Activated CD8-positive, alpha-beta T cell treated with anti-CD3 and anti-CD28 coated beads for 36 hours (primary cell): ENCODE measurements at regions not wholly inside any gene's neighbourhood (a gene's known extent, or its start where the extent isn't known, plus 50 kb on each side); places are given as distances from the start of the nearest gene placed in this dataset.
"Not testable (repeated sequence)": the region's sequence is repeated elsewhere in the genome, so short reads cannot be mapped to it uniquely, and the experiment has no call there.

ENCODE experiments used
- ATAC-seq: fragments of 200-7000 bp; cut with Tn5 transposase; one replicate; pipeline ENCODE4 v1.10.0; 2021; ENCODE audit warnings: mild to moderate bottlenecking, moderate library complexity
- CTCF ChIA-PET: fragments of 350-600 bp; sonication (Branson Sonifier 250); formaldehyde crosslinking; loops from one replicate; lab custom pipeline; 2021; ENCODE audit warnings: antibody characterized with exemption; lab: Charles Lee
- POLR2A ChIA-PET: fragments of 350-600 bp; sonication (Branson Sonifier 250); formaldehyde crosslinking; loops from one replicate; lab custom pipeline; 2021; ENCODE audit warnings: antibody characterized with exemption; lab: Charles Lee
- DNase-seq: peaks from one replicate; pipeline ENCODE4 v3.0.0-alpha.2; 2020
- H3K27ac Mint-ChIP-seq: one replicate; pipeline ENCODE4 v1.8.0; 2021; ENCODE audit warnings: mild to moderate bottlenecking, mixed read lengths
- H3K27me3 Mint-ChIP-seq: one replicate; pipeline ENCODE4 v1.8.0; 2021; ENCODE audit warnings: mixed read lengths
- H3K36me3 Mint-ChIP-seq: one replicate; pipeline ENCODE4 v1.8.0; 2021; ENCODE audit warnings: low read depth, mixed read lengths
- H3K4me1 Mint-ChIP-seq: one replicate; pipeline ENCODE4 v1.8.0; 2021; ENCODE audit warnings: low read depth, mixed read lengths
- H3K4me3 Mint-ChIP-seq: one replicate; pipeline ENCODE4 v1.8.0; 2021; ENCODE audit warnings: mild to moderate bottlenecking, moderate library complexity, mixed read lengths
- H3K9me3 Mint-ChIP-seq: one replicate; pipeline ENCODE4 v1.8.0; 2021; ENCODE audit warnings: mixed read lengths
- intact Hi-C: fragments of 100-400 bp; cut with micrococcal nuclease; formaldehyde crosslinking; loops from one replicate; pipeline ENCODE4 v1.10.0; 2022
- TF ChIP-seq, protein P1 (sequence below): fragments of 200-600 bp; IDR thresholded peaks from one replicate; pipeline ENCODE4 v1.8.0; 2022; ENCODE audit warnings: antibody characterized with exemption, mild to moderate bottlenecking

DNA sequence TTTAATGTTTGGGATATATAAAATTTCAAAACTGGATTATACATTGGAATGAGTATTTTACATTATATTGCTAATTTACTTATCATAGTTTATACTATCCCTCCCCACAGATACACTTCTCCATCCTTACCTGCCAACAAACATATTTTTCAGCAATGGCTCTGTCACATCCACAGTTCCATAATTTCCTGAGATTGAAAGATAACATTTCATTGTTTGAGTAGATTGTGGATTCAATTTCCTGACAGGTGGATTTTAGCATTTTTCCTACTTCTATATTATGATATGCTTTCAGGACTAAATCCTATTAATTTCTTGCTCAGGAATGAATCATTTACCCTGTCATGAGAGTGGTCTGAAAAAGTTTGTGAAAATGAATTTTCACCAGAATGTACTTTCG lies 115.3 kb upstream of the KLHL4 start:
- Mint-ChIP-seq H3K36me3 (no peaks in the 10 kb centered on the region), H3K27me3 (no peaks in the 10 kb centered on the region), H3K4me1 (no peaks in the 10 kb centered on the region), H3K27ac (no peak overlapping the region), H3K9me3 (peaks cover 5% of the 10 kb centered on the region), H3K4me3 (no peak overlapping the region)
- no peak for DNase-seq
- no peak for ATAC-seq
- TF ChIP-seq, protein P1, sequence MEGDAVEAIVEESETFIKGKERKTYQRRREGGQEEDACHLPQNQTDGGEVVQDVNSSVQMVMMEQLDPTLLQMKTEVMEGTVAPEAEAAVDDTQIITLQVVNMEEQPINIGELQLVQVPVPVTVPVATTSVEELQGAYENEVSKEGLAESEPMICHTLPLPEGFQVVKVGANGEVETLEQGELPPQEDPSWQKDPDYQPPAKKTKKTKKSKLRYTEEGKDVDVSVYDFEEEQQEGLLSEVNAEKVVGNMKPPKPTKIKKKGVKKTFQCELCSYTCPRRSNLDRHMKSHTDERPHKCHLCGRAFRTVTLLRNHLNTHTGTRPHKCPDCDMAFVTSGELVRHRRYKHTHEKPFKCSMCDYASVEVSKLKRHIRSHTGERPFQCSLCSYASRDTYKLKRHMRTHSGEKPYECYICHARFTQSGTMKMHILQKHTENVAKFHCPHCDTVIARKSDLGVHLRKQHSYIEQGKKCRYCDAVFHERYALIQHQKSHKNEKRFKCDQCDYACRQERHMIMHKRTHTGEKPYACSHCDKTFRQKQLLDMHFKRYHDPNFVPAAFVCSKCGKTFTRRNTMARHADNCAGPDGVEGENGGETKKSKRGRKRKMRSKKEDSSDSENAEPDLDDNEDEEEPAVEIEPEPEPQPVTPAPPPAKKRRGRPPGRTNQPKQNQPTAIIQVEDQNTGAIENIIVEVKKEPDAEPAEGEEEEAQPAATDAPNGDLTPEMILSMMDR = no peak
- intact Hi-C loops = no loop called here
- CTCF ChIA-PET = no interaction called here
- POLR2A ChIA-PET = no interaction called here

DNA sequence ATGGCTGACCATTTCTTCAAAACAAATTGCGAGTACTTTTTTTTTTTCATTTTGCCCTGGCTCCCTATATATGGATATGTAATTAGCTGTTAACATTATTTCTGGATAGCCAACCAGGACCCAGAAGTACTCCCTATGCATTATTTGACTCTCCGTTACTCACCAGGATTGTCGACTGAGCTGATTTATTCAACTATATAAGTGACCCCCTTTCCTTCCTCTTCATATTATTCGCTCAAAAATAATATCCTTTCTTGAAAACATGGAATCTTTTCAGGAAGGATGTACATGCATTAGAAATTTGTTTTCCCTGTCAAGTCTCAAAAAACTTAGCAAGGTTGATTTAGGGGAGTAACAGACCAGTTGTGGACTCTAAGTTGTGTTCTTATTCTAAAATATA lies 114.1 kb upstream of the KLHL4 start:
- TF ChIP-seq, protein P1 = no peak
- ATAC-seq (no peak), DNase-seq (no peak)
- Mint-ChIP-seq H3K27ac (no peak overlapping the region), H3K9me3 (peaks cover 5% of the 10 kb centered on the region), H3K4me1 (no peaks in the 10 kb centered on the region), H3K36me3 (no peaks in the 10 kb centered on the region), H3K4me3 (no peak overlapping the region), H3K27me3 (no peaks in the 10 kb centered on the region)
- ChIA-PET CTCF (no interaction called here), POLR2A (no interaction called here)
- intact Hi-C loops = no loop called here

DNA sequence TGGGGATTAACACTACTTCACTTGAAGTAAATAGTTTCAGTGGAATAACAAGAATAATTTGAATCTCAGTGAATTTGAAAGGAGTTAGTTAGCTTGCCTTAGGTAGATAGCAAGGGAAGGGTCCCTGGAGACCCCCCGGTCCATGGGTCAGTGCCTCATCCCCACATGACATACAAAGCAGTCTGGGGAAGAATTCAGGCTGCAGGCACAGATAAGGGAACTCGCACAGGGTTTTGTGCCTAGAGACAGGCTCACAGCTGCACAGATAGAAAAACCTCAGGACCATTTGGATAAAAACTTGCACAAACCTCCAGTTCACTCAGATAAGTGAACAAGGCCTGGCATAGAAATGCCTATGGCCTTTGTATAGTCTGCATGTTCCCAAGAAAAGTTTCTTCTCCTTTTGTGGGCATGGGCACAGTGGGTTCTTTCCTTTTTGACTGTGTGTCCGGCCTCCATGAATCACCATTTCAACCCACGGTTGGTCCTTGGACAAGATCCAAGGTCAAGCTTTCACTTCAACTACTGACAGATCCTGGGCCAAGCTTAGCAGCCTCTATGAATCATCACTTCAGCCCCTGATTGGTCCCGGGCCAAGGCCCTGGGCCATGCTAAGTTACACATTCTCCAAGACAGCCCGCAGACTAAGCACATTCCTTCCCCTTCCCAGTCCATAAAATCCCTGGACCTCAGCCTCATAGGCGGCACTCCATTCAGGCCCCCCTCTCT lies 108.3 kb upstream of the KLHL4 start:
- Mint-ChIP-seq H3K27me3 (no peaks in the 10 kb centered on the region), H3K36me3 (no peaks in the 10 kb centered on the region), H3K4me1 (no peaks in the 10 kb centered on the region), H3K9me3 (peaks cover 5% of the 10 kb centered on the region), H3K4me3 (no peak overlapping the region), H3K27ac (no peak overlapping the region)
- ChIA-PET CTCF (no interaction called here), POLR2A (no interaction called here)
- DNase-seq (no peak), ATAC-seq (no peak)
- TF ChIP-seq, protein P1 = no peak
- intact Hi-C loops = no loop called here

DNA sequence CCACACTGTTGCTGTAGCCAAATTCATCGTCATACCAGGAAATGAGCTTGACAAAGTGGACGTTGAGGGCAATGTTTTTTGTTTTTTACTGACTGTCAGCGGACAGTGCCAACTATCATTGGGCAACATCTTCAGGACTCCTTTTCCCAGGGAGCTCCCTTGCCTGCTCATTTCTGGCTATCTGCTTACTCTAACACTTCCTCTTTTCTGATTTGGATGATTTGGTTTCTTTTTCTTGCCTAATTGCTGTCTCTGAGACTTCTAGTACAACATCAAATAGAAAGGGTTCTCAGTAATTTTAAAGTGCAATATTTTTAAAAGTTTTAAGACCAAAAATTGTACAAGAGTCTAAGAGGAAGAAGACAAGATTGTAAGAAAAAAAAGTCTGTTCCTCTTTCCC lies 92.0 kb upstream of the KLHL4 start:
- intact Hi-C loops = no loop called here
- CTCF ChIA-PET = no interaction called here
- TF ChIP-seq, protein P1 = no peak
- no peaks in the 10 kb centered on the region for H3K36me3 Mint-ChIP-seq
- no peaks in the 10 kb centered on the region for H3K4me1 Mint-ChIP-seq
- DNase-seq = no peak
- H3K27me3 Mint-ChIP-seq = no peaks in the 10 kb centered on the region
- ATAC-seq = no peak
- H3K9me3 Mint-ChIP-seq = no peaks in the 10 kb centered on the region
- H3K27ac Mint-ChIP-seq = no peak overlapping the region
- POLR2A ChIA-PET = no interaction called here
- no peak overlapping the region for H3K4me3 Mint-ChIP-seq

GRCh38 chrX:87434618-87435017 lies 83.0 kb upstream of the KLHL4 start:
- TF ChIP-seq, protein P1 = no peak
- intact Hi-C loops = no loop called here
- DNase-seq (no peak), ATAC-seq (no peak)
- H3K4me3 Mint-ChIP-seq = no peak overlapping the region
- CTCF ChIA-PET = no interaction called here
- H3K36me3 Mint-ChIP-seq = no peaks in the 10 kb centered on the region
- POLR2A ChIA-PET = no interaction called here
- H3K4me1 Mint-ChIP-seq = no peaks in the 10 kb centered on the region
- no peaks in the 10 kb centered on the region for H3K9me3 Mint-ChIP-seq
- H3K27me3 Mint-ChIP-seq = no peaks in the 10 kb centered on the region
- H3K27ac Mint-ChIP-seq = no peak overlapping the region

DNA sequence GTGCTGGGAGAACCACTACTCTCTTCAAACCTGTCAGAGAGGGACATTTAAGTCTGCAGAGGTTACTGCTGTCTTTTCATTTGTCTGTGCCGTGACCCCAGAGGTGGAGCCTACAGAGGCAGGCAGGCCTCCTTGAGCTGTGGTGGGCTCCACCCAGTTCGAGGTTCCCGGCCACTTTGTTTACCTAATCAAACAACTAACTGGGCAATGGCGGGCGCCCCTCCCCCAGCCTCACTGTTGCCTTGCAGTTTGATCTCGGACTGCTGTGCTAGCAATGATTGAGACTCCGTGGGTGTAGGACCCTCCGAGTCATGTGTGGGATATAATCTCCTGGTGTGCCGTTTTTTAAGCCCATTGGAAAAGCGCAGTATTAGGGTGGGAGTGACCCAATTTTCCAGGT lies 69.0 kb upstream of the KLHL4 start:
- DNase-seq, intact Hi-C loops, H3K4me1 Mint-ChIP-seq, H3K27me3 Mint-ChIP-seq, H3K27ac Mint-ChIP-seq, POLR2A ChIA-PET, H3K9me3 Mint-ChIP-seq, H3K4me3 Mint-ChIP-seq, H3K36me3 Mint-ChIP-seq, CTCF ChIA-PET, ATAC-seq: not testable (repeated sequence)

GRCh38 chrX:87465757-87466156 lies 51.8 kb upstream of the KLHL4 start:
- H3K27me3 Mint-ChIP-seq, POLR2A ChIA-PET, H3K27ac Mint-ChIP-seq, H3K4me1 Mint-ChIP-seq, intact Hi-C loops, CTCF ChIA-PET, H3K9me3 Mint-ChIP-seq, H3K4me3 Mint-ChIP-seq, DNase-seq, ATAC-seq, H3K36me3 Mint-ChIP-seq: not testable (repeated sequence)
